GM12864 (cell line): ENCODE measurements at regions not wholly inside any gene's neighbourhood (a gene's known extent, or its start where the extent isn't known, plus 50 kb on each side); places are given as distances from the start of the nearest gene placed in this dataset.

ENCODE experiments used
- DNase-seq: peaks from one replicate; pipeline ENCODE4 v3.0.0-alpha.2; 2011; ENCODE audit warnings: low read depth
- H3K4me3 ChIP-seq: 2 replicates; pipeline ENCODE4 v1.5.1; 2011; ENCODE audit warnings: mild to moderate bottlenecking, low read depth, low read length, control low read depth
- CTCF ChIP-seq: IDR thresholded peaks from 2 replicates; pipeline ENCODE4 v1.5.1; 2011; ENCODE audit warnings: low read depth, mild to moderate bottlenecking, moderate library complexity, low read length, control low read depth, inconsistent platforms; ENCODE audit errors: missing control alignments

GRCh38 chr2:51379997-51380396 is 348.1 kb upstream of the NRXN1 start:
- H3K4me3 ChIP-seq, result no peak overlapping the region
- TF ChIP-seq CTCF, result no peak
- no peak for DNase-seq

GRCh38 chr2:51368250-51368649 is 336.3 kb upstream of the NRXN1 start:
- H3K4me3 ChIP-seq, result no peak overlapping the region
- DNase-seq, result no peak
- TF ChIP-seq CTCF, result no peak

- TF ChIP-seq CTCF, result no peak
- no peak for DNase-seq
- H3K4me3 ChIP-seq, result no peak overlapping the region
Observed at GRCh38 chr2:51350100-51350499, 318.2 kb upstream of the NRXN1 start.

GRCh38 chr2:51344886-51345285 is 313.0 kb upstream of the NRXN1 start:
- DNase-seq, result no peak
- no peak for TF ChIP-seq CTCF
- H3K4me3 ChIP-seq, result no peak overlapping the region

GRCh38 chr2:51335087-51336058 is 303.4 kb upstream of the NRXN1 start:
- H3K4me3 ChIP-seq, result no peak overlapping the region
- no peak for DNase-seq
- no peak for TF ChIP-seq CTCF

GRCh38 chr2:51329512-51329911 is 297.6 kb upstream of the NRXN1 start:
- no peak for TF ChIP-seq CTCF
- no peak for DNase-seq
- H3K4me3 ChIP-seq, result no peak overlapping the region

GRCh38 chr2:51324051-51324450 is 292.1 kb upstream of the NRXN1 start:
- H3K4me3 ChIP-seq, result no peak overlapping the region
- TF ChIP-seq CTCF, result no peak
- DNase-seq, result no peak
